ENCODE measurements at regions not wholly inside any gene's neighbourhood (a gene's known extent, or its start where the extent isn't known, plus 50 kb on each side); places are given as distances from the start of the nearest gene placed in this dataset.

DNA sequence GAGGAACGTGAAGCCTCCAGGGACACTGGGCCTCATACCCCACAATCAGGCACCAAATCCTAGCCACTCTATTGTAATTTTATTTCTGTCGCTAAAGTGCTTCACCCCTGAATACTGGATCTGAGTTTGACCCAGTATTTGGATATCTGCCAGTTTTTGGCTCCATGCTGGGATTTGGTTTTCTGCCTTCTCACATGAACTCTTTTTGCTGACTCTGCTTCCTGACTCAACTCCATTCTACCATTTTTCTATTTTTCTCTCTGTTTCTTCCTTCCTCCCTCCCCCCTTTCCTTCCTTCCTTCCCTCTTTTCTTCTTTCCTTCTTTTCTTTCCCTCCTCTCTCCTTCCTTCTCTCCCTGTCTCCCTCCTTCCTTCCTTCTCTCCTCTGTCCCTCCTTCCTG is 151.3 kb upstream of the GJB5 start:
- TF ChIP-seq, protein P1, sequence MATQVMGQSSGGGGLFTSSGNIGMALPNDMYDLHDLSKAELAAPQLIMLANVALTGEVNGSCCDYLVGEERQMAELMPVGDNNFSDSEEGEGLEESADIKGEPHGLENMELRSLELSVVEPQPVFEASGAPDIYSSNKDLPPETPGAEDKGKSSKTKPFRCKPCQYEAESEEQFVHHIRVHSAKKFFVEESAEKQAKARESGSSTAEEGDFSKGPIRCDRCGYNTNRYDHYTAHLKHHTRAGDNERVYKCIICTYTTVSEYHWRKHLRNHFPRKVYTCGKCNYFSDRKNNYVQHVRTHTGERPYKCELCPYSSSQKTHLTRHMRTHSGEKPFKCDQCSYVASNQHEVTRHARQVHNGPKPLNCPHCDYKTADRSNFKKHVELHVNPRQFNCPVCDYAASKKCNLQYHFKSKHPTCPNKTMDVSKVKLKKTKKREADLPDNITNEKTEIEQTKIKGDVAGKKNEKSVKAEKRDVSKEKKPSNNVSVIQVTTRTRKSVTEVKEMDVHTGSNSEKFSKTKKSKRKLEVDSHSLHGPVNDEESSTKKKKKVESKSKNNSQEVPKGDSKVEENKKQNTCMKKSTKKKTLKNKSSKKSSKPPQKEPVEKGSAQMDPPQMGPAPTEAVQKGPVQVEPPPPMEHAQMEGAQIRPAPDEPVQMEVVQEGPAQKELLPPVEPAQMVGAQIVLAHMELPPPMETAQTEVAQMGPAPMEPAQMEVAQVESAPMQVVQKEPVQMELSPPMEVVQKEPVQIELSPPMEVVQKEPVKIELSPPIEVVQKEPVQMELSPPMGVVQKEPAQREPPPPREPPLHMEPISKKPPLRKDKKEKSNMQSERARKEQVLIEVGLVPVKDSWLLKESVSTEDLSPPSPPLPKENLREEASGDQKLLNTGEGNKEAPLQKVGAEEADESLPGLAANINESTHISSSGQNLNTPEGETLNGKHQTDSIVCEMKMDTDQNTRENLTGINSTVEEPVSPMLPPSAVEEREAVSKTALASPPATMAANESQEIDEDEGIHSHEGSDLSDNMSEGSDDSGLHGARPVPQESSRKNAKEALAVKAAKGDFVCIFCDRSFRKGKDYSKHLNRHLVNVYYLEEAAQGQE (IDR thresholded peaks at IDR 0.05; ENCODE audit: insufficient replicate concordance, low read depth): no peak
- TF ChIP-seq SPI1 (IDR thresholded peaks at IDR 0.05; ENCODE audit: borderline replicate concordance, low read depth) (no peak), GABPA (IDR thresholded peaks at IDR 0.05; ENCODE audit: low read depth) (no peak), POLR2AphosphoS5 (IDR thresholded peaks at IDR 0.05; ENCODE audit: low read depth) (no peak)
- TF ChIP-seq, protein P2, sequence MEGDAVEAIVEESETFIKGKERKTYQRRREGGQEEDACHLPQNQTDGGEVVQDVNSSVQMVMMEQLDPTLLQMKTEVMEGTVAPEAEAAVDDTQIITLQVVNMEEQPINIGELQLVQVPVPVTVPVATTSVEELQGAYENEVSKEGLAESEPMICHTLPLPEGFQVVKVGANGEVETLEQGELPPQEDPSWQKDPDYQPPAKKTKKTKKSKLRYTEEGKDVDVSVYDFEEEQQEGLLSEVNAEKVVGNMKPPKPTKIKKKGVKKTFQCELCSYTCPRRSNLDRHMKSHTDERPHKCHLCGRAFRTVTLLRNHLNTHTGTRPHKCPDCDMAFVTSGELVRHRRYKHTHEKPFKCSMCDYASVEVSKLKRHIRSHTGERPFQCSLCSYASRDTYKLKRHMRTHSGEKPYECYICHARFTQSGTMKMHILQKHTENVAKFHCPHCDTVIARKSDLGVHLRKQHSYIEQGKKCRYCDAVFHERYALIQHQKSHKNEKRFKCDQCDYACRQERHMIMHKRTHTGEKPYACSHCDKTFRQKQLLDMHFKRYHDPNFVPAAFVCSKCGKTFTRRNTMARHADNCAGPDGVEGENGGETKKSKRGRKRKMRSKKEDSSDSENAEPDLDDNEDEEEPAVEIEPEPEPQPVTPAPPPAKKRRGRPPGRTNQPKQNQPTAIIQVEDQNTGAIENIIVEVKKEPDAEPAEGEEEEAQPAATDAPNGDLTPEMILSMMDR (IDR thresholded peaks at IDR 0.05; ENCODE audit: insufficient read depth, low read length): no peak
- Histone ChIP-seq H3K27me3 (ENCODE audit: insufficient read depth, poor library complexity, severe bottlenecking) (no peaks in the 10 kb centered on the region), H3K27ac (replicated peaks) (no peak overlapping the region), H3K4me3 (replicated peaks; ENCODE audit: insufficient read depth, low read length) (no peak overlapping the region)
- DNase-seq (ENCODE audit: low read depth in 1 of 2, low spot score in 1 of 2): no peak

DNA sequence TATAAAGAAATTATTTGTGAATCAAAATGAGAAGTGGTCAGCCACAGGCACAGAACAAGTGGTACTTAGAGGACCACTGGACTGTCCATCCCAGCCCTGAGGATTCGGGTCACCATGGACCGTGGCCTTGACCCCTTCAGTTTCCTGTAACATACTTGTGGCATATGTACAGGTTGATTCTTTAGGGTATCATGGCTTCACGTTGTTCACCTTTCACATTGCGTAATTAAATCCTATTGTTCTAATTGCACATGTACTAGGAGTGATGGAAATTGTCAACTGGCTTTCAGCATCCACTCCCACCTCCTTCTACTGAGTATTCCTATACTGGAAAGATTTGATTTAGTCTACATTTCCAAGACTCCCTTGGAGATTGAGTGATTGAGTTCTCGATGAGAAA is 148.3 kb upstream of the GJB5 start:
- TF ChIP-seq, protein P1 (IDR thresholded peaks at IDR 0.05; ENCODE audit: insufficient replicate concordance, low read depth): no peak
- TF ChIP-seq SPI1 (IDR thresholded peaks at IDR 0.05; ENCODE audit: borderline replicate concordance, low read depth): no peak
- no peak for TF ChIP-seq GABPA (IDR thresholded peaks at IDR 0.05; ENCODE audit: low read depth)
- TF ChIP-seq, protein P2 (IDR thresholded peaks at IDR 0.05; ENCODE audit: insufficient read depth, low read length): no peak
- no peak for TF ChIP-seq POLR2AphosphoS5 (IDR thresholded peaks at IDR 0.05; ENCODE audit: low read depth)
- no peak for DNase-seq (ENCODE audit: low read depth in 1 of 2, low spot score in 1 of 2)
- H3K27me3 ChIP-seq (ENCODE audit: insufficient read depth, poor library complexity, severe bottlenecking): peaks cover 6% of the 10 kb centered on the region
- H3K4me3 ChIP-seq (replicated peaks; ENCODE audit: insufficient read depth, low read length): no peak overlapping the region
- H3K27ac ChIP-seq (replicated peaks): no peak overlapping the region

DNA sequence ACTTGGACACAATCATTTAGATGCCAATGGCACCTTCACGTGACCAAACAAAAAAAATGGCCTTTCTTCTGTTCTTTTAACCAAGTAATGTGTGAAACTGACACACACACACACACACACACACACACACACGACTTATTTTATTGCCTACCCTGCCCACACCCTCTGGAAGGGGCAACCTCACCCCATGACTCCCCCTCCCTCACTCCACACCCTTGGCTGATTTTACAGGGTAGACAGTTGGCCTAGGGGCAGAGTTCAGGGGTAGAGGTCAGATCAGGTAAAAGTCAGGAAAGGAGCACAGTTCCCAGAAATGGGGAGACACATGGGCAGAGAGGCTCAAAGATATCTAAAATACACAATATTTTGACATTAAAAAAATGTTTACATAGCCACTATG is 144.8 kb upstream of the GJB5 start:
- DNase-seq (ENCODE audit: low read depth in 1 of 2, low spot score in 1 of 2): no peak
- peaks cover 8% of the 10 kb centered on the region for H3K27me3 ChIP-seq (ENCODE audit: insufficient read depth, poor library complexity, severe bottlenecking)
- H3K4me3 ChIP-seq (replicated peaks; ENCODE audit: insufficient read depth, low read length): no peak overlapping the region
- no peak for TF ChIP-seq POLR2AphosphoS5 (IDR thresholded peaks at IDR 0.05; ENCODE audit: low read depth)
- TF ChIP-seq SPI1 (IDR thresholded peaks at IDR 0.05; ENCODE audit: borderline replicate concordance, low read depth): no peak
- TF ChIP-seq, protein P2 (IDR thresholded peaks at IDR 0.05; ENCODE audit: insufficient read depth, low read length): no peak
- TF ChIP-seq, protein P1 (IDR thresholded peaks at IDR 0.05; ENCODE audit: insufficient replicate concordance, low read depth): no peak
- no peak for TF ChIP-seq GABPA (IDR thresholded peaks at IDR 0.05; ENCODE audit: low read depth)
- H3K27ac ChIP-seq (replicated peaks): no peak overlapping the region

All from HL-60 (cell line).